Common myeloid progenitor, CD34-positive (primary cell): ENCODE measurements at regions not wholly inside any gene's neighbourhood (a gene's known extent, or its start where the extent isn't known, plus 50 kb on each side); places are given as distances from the start of the nearest gene placed in this dataset.

Experiments
- CTCF ChIA-PET: fragments of 350-600 bp; sonication (Branson Sonifier 250); formaldehyde crosslinking; loops from one replicate; lab custom pipeline; 2021; ENCODE audit warnings: antibody characterized with exemption; lab: Charles Lee
- POLR2A ChIA-PET: fragments of 350-600 bp; sonication (Branson Sonifier 250); formaldehyde crosslinking; loops from one replicate; lab custom pipeline; 2021; ENCODE audit warnings: antibody characterized with exemption; lab: Charles Lee
- DNase-seq, 3 donors: peaks; one replicate each; pipeline versions ENCODE4 v3.0.0 to v3.0.0-alpha.2; 2013
- H3K27ac ChIP-seq, 2 experiments: 1 replicate in 1 of 2; 2 replicates in 1 of 2; pipeline ENCODE4 v1.7.0; 2013; ENCODE audit warnings: inconsistent platforms in 2 of 2, low read length in 2 of 2, mild to moderate bottlenecking in 2 of 2, low read depth in 1 of 2, moderate library complexity in 1 of 2; ENCODE audit not compliant: severe bottlenecking in 2 of 2, insufficient read depth in 1 of 2, poor library complexity in 1 of 2
- H3K27me3 ChIP-seq, 5 experiments: replicated peaks in 2 of 5; 1 replicate in 3 of 5; 2 replicates in 2 of 5; pipeline versions ENCODE4 v1.6.1 to v1.7.0; 2013; ENCODE audit warnings: low read length in 4 of 5, mild to moderate bottlenecking in 2 of 5, moderate library complexity in 2 of 5, inconsistent platforms in 1 of 5; ENCODE audit not compliant: insufficient read depth in 5 of 5, control insufficient read depth in 4 of 5
- H3K36me3 ChIP-seq, 4 experiments: 1 replicate in 2 of 4; 2 replicates in 2 of 4; pipeline versions ENCODE4 v1.6.1 to v1.7.0; 2013; ENCODE audit warnings: low read length in 3 of 4, control low read depth in 1 of 4, mild to moderate bottlenecking in 1 of 4; ENCODE audit not compliant: control insufficient read depth in 4 of 4, insufficient read depth in 4 of 4
- H3K4me1 ChIP-seq, 4 experiments: 1 replicate in 3 of 4; 2 replicates in 1 of 4; pipeline versions ENCODE4 v1.6.1 to v1.7.1; 2013; ENCODE audit warnings: low read length in 3 of 4, mild to moderate bottlenecking in 3 of 4, control low read depth in 1 of 4, inconsistent platforms in 1 of 4, moderate library complexity in 1 of 4; ENCODE audit not compliant: control insufficient read depth in 4 of 4, insufficient read depth in 4 of 4; ENCODE audit errors: control extremely low read depth in 1 of 4
- H3K4me3 ChIP-seq, 7 experiments: 1 replicate in 4 of 7; 2 replicates in 3 of 7; pipeline versions ENCODE4 v1.5.1 to v1.7.0; 2013; ENCODE audit warnings: mild to moderate bottlenecking in 7 of 7, low read length in 6 of 7, moderate library complexity in 6 of 7, inconsistent platforms in 2 of 7, low read depth in 2 of 7, control low read depth in 1 of 7; ENCODE audit not compliant: insufficient read depth in 4 of 7, control insufficient read depth in 1 of 7; ENCODE audit errors: extremely low read depth in 1 of 7
- H3K9me3 ChIP-seq, 5 experiments: 1 replicate in 4 of 5; 2 replicates in 1 of 5; pipeline versions ENCODE4 v1.6.1 to v1.7.1; 2013; ENCODE audit warnings: low read length in 4 of 5, mild to moderate bottlenecking in 2 of 5, inconsistent platforms in 1 of 5, low read depth in 1 of 5, moderate library complexity in 1 of 5; ENCODE audit not compliant: control insufficient read depth in 4 of 5, insufficient read depth in 2 of 5; ENCODE audit errors: control extremely low read depth in 1 of 5
- WGBS: methylation state at CpG from one replicate; pipeline ENCODE4 v1.1.5; 2013; ENCODE audit not compliant: insufficient coverage; 5-methylcytosine and 5-hydroxymethylcytosine counted together

GRCh38 chr5:89276566-89277305, 393.8 kb upstream of the MEF2C start:
- no peak overlapping the region for H3K27ac ChIP-seq
- no peaks in the 10 kb centered on the region for H3K27me3 ChIP-seq
- H3K4me1 ChIP-seq = peaks cover 9 to 31% (median 21%) of the 10 kb centered on the region in 4 experiments
- 92% methylated on average over 1 of the region's 1 CpG for WGBS
- POLR2A ChIA-PET = no interaction called here
- CTCF ChIA-PET = no interaction called here
- H3K36me3 ChIP-seq = no peaks in the 10 kb centered on the region
- DNase-seq = no peak
- no peak overlapping the region for H3K4me3 ChIP-seq
- H3K9me3 ChIP-seq = no peaks in the 10 kb centered on the region

GRCh38 chr5:89275066-89275855, 392.3 kb upstream of the MEF2C start:
- H3K27ac ChIP-seq = peak overlapping the region; percentile 12 to 76
- H3K4me1 ChIP-seq = peaks cover 11 to 45% (median 35%) of the 10 kb centered on the region in 4 experiments

GRCh38 chr5:89273289-89273688, 390.3 kb upstream of the MEF2C start:
- ChIA-PET POLR2A (no interaction called here), CTCF (no interaction called here)
- WGBS = 92% methylated on average over 6 of the region's 7 CpGs
- Histone ChIP-seq H3K27me3 (no peaks in the 10 kb centered on the region), H3K9me3 (no peaks in the 10 kb centered on the region), H3K4me3 (no peak overlapping the region), H3K27ac (no peak overlapping the region), H3K4me1 (peaks cover 21 to 50% (median 37%) of the 10 kb centered on the region in 4 experiments), H3K36me3 (no peaks in the 10 kb centered on the region)
- no peak for DNase-seq

More at GRCh38 chr5:89275066-89275855, 392.3 kb upstream of the MEF2C start:
- ChIA-PET CTCF (no interaction called here), POLR2A (no interaction called here)
- 20% methylated on average over 2 of the region's 4 CpGs for WGBS
- Histone ChIP-seq H3K9me3 (no peaks in the 10 kb centered on the region), H3K36me3 (no peaks in the 10 kb centered on the region), H3K27me3 (no peaks in the 10 kb centered on the region), H3K4me3 (no peak overlapping the region)
- peak; percentile 52 to 81 (median 63) for DNase-seq

GRCh38 chr5:89270901-89271300, 387.9 kb upstream of the MEF2C start:
- ChIA-PET POLR2A (no interaction called here), CTCF (interaction anchor here (0.9 kb wide), 1 partner anchor 9 kb away, joined by 3 read pairs; no protein-coding TSS in a partner anchor)
- 81% methylated on average over 4 of the region's 5 CpGs for WGBS
- Histone ChIP-seq H3K9me3 (no peaks in the 10 kb centered on the region), H3K27me3 (no peaks in the 10 kb centered on the region), H3K4me1 (peaks cover 29 to 66% (median 47%) of the 10 kb centered on the region in 4 experiments), H3K36me3 (no peaks in the 10 kb centered on the region), H3K4me3 (no peak overlapping the region), H3K27ac (no peak overlapping the region)
- no peak for DNase-seq

GRCh38 chr5:89269721-89270120, 386.7 kb upstream of the MEF2C start:
- H3K36me3 ChIP-seq = no peaks in the 10 kb centered on the region
- no peak overlapping the region for H3K27ac ChIP-seq
- DNase-seq = no peak
- 98% methylated on average over 5 of the region's 6 CpGs for WGBS
- no peak overlapping the region for H3K4me3 ChIP-seq
- H3K9me3 ChIP-seq = no peaks in the 10 kb centered on the region
- no peaks in the 10 kb centered on the region for H3K27me3 ChIP-seq
- ChIA-PET CTCF (no interaction called here), POLR2A (no interaction called here)
- peaks cover 26 to 61% (median 43%) of the 10 kb centered on the region in 4 experiments for H3K4me1 ChIP-seq

- WGBS = 0% methylated on average over 2 of the region's 4 CpGs
These were observed 385.5 kb upstream of the MEF2C start for GRCh38 chr5:89268460-89268859.

GRCh38 chr5:89267788-89268187, 384.8 kb upstream of the MEF2C start:
- peak in 2 of 3 donors; percentile 64 to 73 for DNase-seq
- H3K9me3 ChIP-seq = no peaks in the 10 kb centered on the region
- no peaks in the 10 kb centered on the region for H3K27me3 ChIP-seq
- ChIA-PET CTCF (no interaction called here), POLR2A (no interaction called here)
- WGBS = no CpG with 5 or more reads among the region's 2 CpGs
- peak overlapping the region in 1 of 2 experiments; percentile 56 for H3K27ac ChIP-seq
- H3K36me3 ChIP-seq = no peaks in the 10 kb centered on the region
- peaks cover 26 to 59% (median 43%) of the 10 kb centered on the region in 4 experiments for H3K4me1 ChIP-seq
- peak overlapping the region in 1 of 7 experiments; percentile 13 for H3K4me3 ChIP-seq

More at GRCh38 chr5:89268460-89268859, 385.5 kb upstream of the MEF2C start:
- peaks cover 26 to 60% (median 43%) of the 10 kb centered on the region in 4 experiments for H3K4me1 ChIP-seq
- POLR2A ChIA-PET = no interaction called here
- no peaks in the 10 kb centered on the region for H3K27me3 ChIP-seq
- H3K36me3 ChIP-seq = no peaks in the 10 kb centered on the region
- H3K9me3 ChIP-seq = no peaks in the 10 kb centered on the region
- DNase-seq = peak; percentile 49 to 94 (median 90)
- CTCF ChIA-PET = no interaction called here
- H3K27ac ChIP-seq = peak overlapping the region in 1 of 2 experiments; percentile 56
- peak overlapping the region in 1 of 7 experiments; percentile 43 for H3K4me3 ChIP-seq
